NB4 (cell line): ENCODE measurements at regions not wholly inside any gene's neighbourhood (a gene's known extent, or its start where the extent isn't known, plus 50 kb on each side); places are given as distances from the start of the nearest gene placed in this dataset.
"Not testable (repeated sequence)": the region's sequence is repeated elsewhere in the genome, so short reads cannot be mapped to it uniquely, and the experiment has no call there.

Experiments
- POLR2A ChIP-seq: IDR thresholded peaks from 2 replicates; pipeline ENCODE4 v1.6.1; 2011; ENCODE audit warnings: mild to moderate bottlenecking; ENCODE audit not compliant: insufficient read length; ENCODE audit errors: extremely low read depth
- TF ChIP-seq, protein P1 (sequence below): IDR thresholded peaks from one replicate; pipeline ENCODE4 v1.5.1; 2012; ENCODE audit warnings: low read depth, low read length

DNA sequence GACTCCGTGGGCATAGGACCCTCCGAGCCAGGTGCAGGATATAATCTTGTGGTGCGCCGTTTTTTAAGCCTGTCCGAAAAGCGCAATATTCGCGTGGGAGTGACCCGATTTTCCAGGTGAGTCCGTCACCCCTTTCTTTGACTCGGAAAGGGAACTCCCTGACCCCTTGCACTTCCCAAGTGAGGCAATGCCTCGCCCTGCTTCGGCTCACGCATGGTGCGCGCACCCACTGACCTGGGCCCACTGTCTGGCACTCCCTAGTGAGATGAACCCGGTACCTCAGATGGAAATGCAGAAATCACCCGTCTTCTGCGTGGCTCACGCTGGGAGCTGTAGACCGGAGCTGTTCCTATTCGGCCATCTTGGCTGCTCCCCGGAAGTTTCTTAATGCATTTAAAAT is 99.5 kb upstream of the EOMES start:
- TF ChIP-seq, protein P1, sequence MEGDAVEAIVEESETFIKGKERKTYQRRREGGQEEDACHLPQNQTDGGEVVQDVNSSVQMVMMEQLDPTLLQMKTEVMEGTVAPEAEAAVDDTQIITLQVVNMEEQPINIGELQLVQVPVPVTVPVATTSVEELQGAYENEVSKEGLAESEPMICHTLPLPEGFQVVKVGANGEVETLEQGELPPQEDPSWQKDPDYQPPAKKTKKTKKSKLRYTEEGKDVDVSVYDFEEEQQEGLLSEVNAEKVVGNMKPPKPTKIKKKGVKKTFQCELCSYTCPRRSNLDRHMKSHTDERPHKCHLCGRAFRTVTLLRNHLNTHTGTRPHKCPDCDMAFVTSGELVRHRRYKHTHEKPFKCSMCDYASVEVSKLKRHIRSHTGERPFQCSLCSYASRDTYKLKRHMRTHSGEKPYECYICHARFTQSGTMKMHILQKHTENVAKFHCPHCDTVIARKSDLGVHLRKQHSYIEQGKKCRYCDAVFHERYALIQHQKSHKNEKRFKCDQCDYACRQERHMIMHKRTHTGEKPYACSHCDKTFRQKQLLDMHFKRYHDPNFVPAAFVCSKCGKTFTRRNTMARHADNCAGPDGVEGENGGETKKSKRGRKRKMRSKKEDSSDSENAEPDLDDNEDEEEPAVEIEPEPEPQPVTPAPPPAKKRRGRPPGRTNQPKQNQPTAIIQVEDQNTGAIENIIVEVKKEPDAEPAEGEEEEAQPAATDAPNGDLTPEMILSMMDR = not testable (repeated sequence)
- not testable (repeated sequence) for TF ChIP-seq POLR2A
